Ovary (tissue), 3 donors: ENCODE measurements at regions not wholly inside any gene's neighbourhood (a gene's known extent, or its start where the extent isn't known, plus 50 kb on each side); places are given as distances from the start of the nearest gene placed in this dataset.

Experiments used
- POLR2A ChIP-seq: fragments of 450-650 bp; IDR thresholded peaks from one replicate; pipeline ENCODE4 v1.6.1; 2017; ENCODE audit warnings: antibody characterized with exemption, mild to moderate bottlenecking, moderate library complexity
- TF ChIP-seq, protein P1 (sequence below), 3 donors: fragments of 450-650 bp in 2 of 3; fragments of 200-600 bp in 1 of 3; IDR thresholded peaks; one replicate each; pipeline versions ENCODE4 v1.5.1 to v1.8.0; 2016 to 2022; ENCODE audit warnings: antibody characterized with exemption in 3 of 3, mild to moderate bottlenecking in 1 of 3
- donor health status: DM: no; HTN: no; CAD: no.

DNA sequence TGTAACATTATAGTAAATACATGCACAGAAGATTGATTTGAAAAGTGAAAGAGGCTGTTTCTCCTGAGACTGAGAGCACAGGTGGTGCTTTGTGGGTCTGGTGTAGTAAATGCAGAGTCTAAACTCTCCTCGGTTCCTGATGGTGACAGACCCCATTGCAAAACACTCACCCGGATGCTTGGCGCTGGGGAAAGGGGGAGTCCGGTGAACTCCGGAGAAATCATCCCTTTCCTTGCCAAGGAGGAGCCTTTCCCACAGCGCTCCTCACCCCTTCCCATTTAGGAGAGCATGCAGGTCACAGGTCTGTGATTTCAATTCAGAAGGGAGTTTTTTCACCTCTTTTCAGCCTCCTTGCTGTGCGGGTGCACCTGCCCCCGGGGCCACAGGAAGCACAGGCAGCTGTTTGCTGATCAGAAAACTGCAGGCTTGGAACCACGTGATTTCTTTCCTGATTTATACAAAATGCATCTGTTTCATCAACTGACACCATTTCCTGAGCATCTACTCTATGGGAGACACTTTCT, 75.6 kb upstream of the LYZL2 start:
- TF ChIP-seq, protein P1, sequence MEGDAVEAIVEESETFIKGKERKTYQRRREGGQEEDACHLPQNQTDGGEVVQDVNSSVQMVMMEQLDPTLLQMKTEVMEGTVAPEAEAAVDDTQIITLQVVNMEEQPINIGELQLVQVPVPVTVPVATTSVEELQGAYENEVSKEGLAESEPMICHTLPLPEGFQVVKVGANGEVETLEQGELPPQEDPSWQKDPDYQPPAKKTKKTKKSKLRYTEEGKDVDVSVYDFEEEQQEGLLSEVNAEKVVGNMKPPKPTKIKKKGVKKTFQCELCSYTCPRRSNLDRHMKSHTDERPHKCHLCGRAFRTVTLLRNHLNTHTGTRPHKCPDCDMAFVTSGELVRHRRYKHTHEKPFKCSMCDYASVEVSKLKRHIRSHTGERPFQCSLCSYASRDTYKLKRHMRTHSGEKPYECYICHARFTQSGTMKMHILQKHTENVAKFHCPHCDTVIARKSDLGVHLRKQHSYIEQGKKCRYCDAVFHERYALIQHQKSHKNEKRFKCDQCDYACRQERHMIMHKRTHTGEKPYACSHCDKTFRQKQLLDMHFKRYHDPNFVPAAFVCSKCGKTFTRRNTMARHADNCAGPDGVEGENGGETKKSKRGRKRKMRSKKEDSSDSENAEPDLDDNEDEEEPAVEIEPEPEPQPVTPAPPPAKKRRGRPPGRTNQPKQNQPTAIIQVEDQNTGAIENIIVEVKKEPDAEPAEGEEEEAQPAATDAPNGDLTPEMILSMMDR (IDR thresholded peaks at IDR 0.05) = no peak
- TF ChIP-seq POLR2A = no peak
